Hindlimb muscle (tissue), 1 donor: ENCODE measurements at regions not wholly inside any gene's neighbourhood (a gene's known extent, or its start where the extent isn't known, plus 50 kb on each side); places are given as distances from the start of the nearest gene placed in this dataset.

Source experiments
- DNase-seq: peaks from one replicate; pipeline ENCODE4 v3.0.0-alpha.2; 2013

DNA sequence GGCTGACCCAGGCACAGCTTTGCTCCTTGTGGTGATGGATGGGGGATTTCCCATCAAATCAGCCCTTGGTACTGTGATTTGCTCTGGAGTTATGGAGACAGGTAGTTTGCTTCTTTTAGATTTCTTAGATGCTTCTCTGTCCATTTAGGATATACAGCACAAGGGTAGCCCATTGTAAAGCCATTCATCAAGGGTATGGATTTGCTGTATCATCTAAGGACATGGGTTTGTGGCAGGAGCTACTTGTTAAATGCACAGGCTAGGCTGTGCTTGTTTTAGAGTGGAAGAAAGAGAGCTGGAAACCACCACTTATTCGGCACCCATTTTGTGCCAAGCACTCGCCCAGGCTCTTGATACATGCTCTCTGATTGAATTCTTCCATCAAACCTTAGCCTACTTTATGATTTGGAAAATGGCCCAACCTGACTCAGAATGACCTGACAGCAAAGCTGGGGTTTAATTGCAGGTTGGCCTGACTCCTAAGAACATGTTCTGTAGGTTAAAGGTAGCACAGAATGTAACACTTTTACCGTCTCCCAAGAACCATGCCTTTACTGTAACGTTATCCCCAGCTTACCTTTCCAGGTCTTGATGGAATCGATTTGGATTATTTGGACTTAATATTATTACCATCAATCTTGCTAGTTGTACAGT, 168.0 kb downstream of the SNX10 start:
- DNase-seq, result no peak

DNA sequence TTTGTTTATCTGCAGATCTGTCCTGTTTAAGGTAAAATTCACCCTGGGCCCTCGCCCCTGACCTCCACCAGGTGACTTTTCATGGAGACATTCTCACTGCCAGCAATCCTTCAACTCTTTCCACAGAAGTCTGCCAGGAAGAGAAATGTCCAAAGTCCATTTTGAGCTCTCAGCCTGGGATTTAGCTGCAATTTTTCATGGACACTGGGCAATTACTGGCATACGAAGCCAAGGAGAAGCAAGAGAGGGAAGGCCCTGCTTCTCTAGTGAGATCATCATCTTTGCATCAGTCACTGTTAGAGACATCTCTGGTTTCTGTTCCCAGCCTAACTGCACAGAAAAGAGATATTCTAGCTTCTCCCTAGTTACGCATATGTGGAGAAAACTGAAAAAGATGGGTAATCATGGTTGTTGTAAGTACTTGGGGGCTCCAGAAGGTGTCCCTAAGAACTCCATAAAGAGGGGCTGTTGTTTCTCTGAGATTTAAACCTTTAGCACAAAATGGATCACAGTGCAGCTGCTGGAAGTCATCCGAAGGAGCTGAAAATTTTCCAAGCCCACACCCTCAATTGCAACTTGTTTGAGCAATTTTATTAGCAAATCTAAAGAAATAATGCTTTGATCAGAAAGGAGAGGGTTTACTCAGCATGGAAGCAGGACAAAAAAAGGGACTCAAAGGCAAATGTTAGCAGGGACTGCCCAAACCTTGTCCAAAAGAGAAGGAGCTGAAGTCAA, 168.9 kb downstream of the SNX10 start:
- DNase-seq, result no peak

DNA sequence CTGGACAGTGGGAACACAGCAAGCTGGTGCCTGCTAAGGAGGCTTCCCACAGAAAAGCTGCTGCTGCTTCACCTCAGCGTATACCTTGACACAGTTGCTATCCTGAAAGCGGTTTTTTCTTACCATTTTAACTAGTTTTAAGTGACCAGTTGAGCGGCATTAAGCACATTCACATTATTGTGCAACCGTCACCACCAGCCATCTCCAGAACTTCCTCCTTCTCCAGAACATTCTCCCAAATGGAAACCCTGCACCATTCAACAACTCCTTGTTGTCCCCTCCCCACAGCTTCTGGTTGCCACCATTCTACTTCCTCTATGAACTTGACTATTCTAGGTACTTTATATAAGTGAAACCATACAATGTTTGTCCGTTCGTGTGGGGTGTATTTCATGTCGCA, 169.9 kb downstream of the SNX10 start:
- no peak for DNase-seq

DNA sequence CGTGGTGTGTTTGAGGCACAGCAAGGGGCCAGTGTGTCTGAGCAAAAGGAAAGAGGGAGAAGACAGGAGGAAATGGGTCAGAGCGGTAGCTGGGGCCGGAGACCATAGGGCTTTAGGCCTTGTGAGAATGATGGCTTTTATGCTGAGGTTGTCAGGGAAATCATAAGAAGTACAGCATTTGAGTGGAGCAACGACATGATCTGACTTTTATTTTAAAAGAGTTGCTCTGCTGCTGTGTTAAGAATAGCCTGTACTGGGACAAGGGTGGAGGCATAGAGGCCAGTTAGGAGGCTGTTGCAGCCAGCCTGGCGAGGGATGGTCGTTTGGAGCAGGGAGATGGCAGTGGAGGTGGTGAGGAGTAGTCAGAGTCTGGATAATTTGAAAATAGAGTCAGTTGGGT, 174.3 kb downstream of the SNX10 start:
- DNase-seq, result no peak

DNA sequence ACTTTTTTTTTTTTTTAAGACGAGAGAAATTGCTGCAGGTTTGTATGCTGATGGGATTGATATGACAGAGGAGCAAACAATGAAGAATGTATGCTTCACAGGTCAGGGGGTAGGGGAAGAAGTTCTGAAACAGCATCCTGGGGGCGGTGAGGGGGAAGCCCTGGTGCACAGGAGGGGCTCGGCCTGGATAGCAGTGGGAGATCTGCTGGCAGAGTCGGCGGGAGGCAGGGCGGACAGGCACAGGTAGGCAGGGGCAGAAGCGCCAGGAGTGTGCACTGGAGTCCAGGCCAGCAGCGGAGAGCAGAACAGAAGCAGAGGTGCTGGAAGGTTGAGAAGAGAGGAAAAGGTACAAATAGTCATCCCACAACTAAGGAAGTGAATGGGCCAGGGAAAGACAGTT, 175.4 kb downstream of the SNX10 start:
- DNase-seq, result no peak

DNA sequence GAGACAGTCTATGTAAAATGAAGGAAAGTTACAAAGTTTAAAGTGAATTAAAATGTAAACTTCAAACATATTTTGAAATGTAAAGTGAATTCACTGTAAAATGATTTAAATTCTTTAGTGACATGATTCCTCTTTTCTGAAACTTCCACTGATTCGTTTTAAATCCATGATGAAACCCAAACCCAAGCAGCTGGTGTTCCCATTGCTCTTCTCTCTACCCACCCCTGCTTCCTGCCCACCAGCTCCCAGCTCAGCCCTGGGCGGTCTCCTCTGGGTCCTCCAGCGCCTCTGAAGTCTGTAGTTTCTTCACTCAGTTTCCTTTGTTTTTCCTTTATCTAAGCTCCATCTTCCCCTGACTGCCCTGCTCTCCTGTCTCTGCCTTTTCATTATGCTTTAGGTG, 175.9 kb downstream of the SNX10 start:
- DNase-seq, result no peak

DNA sequence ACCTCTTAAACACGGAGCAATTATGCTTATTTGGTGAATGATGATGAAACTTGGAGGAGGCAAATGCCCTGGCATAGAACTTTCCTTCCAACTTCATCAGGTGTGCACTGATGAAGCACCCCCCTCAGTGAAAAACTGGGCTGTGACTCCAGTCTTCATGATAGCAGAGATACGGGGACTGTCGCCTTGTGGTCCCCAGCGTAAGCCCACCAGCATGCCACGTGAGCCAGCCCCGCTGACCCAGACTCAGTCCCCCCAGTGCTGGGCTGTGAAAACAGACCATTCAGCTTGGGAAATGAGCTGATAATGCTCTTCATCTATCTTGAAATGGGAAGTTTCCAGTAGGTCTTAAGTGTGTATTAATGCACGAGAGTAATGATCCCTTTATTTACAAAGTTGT, 177.0 kb downstream of the SNX10 start:
- no peak for DNase-seq

DNA sequence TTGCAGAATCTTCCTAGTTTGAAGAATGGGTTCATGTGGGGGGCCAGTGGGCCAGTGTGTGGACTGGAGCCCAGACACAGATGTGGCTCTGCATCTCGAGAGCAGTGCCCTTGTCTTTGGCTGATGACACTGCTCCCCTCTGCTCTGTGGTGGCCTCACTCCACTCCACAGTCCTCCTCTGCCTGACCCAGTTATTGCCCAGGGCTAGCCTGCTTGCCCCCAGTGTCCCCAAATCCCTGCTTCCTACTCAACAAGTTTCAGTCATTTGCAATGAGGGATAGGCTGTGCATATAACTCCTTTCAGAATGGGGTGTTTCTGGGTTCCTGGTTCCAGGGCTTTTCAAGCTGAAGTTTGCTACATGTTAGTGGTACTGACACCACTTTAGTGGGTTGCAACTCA, 177.5 kb downstream of the SNX10 start:
- no peak for DNase-seq

DNA sequence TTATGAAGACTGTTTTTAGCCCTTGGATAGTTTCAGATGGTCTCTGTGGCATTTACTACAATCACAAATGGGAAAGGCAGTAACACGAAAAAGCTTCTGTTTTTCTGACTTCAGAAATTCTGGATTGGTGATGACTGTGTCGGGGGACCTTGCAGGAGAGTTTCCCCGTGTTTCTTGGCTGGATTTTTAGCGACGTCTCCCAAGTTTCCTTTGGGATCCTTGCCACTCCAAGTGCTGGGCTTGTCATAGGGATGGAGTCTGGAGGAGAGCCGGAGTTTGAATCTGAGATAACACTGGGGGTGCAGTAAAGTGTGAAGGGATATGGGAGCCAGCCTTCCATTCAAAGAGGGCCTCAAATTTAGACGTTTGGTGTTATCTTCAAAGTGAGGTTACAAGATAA, 179.0 kb downstream of the SNX10 start:
- no peak for DNase-seq

DNA sequence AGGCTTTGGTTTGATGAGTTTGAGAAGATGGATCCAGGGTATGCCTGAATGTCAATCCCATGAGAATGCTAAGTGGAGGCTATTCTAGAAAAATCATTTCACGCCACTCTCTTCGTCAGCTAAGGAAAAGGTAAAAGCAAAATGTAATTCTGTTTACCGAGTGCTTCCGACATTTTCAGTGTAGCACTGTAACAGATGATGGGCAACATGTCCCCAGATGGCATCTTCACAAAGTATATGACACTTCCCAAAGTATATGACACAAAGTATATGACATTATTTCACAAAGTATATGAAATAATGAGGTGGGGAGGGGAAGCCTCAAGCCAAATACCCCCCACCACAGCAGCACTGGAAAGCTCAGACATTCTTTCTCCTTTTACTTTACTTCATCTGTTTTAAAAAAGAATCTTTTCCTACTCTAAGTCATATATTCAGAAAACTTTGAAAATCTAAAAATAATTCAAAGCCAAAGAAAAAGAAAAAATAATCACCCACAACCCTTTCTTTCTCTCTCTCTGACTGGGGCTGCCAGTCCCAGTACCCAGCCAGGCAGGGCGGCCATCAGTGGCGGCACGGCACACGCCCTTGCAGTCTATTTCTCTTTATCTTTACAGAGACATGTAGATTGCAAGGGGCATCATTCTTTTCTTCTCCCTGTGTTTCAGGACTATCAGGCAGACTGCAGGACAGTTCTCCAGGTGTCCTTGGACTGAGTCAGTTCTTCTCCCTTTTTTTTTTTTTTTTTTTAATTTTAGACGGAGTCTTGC, 179.8 kb downstream of the SNX10 start:
- no peak for DNase-seq

DNA sequence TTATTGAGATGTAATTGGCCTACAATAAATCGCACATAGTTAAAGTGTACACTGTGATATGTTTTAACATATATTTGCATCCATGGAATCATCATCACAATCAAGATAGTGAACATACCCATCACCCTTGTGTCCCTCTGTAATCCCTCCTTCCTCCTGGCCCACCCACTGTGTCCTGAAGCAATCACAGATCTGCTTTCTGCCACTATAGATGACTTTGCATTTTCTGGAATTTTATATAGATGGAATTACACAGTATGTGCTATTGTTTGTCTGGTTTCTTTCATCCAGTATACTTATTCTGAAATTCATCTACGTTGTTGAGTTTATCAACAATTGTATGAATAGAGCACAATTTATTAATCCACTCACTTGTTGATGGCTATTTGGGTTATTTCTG, 181.3 kb downstream of the SNX10 start:
- DNase-seq, result no peak

DNA sequence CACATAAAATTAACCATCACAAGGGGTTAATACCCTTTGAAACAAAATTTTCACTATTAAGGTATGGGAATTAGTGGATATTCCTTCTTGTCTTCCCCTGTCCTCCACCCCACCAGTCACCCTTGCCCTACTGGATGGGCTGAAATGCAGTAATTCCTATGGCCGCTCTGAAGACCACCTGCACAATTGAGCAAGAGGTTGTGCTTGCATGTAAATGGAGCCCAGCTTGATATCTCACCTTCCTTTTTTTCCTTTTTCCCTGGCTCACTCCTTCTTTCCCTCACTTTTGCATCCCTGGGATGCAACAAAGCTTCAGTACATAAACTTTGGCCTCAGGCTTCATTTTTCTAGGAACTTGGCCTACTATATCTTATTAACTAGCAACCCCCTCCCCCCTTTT, 184.6 kb downstream of the SNX10 start:
- DNase-seq, result no peak

DNA sequence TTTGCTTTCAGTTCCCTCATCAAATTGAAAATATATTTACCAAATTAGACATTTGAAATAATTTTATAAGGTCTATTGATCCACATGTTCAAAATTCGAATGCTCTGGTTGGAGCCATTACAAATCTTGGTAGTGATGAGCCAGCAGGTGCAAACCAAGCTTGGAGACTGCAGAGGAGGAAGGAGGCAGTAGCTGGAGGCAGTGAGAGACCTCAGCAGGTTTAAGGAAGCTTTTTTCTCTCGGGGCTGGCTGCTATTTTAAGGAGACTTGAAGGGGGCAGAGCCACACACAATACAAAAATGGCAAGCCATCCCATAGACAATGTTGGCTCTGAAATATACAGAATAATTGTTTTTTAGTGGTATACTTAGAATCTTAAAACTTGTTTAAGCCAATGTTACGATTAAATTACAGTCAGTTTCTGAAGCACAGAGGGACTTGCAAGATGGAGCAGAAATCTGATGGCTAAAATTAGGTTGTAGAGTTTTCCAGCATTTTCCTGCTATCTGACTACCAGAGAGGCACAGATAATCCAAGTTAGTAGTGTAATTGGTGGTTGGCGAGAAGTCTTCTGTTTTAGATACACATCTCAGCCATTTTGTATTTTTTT, 185.8 kb downstream of the SNX10 start:
- DNase-seq, result no peak

DNA sequence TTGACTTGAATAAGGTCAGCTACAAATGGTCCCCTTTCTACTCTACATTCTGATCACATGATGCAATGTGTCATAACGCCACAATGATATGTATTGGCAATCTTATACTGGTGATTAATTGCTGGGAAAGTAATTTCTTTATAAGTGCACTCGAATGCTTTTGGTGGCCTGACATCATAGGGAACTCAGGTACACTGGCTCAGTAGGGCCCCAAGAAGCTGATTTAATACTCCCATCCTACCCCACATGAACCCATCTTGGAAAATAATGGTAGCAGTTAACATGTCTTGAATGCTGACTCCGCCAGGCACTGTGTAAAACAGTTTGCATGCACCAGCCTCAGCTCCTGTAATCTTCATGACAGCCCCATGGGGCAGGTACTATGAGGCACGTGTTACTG, 186.9 kb downstream of the SNX10 start:
- no peak for DNase-seq

DNA sequence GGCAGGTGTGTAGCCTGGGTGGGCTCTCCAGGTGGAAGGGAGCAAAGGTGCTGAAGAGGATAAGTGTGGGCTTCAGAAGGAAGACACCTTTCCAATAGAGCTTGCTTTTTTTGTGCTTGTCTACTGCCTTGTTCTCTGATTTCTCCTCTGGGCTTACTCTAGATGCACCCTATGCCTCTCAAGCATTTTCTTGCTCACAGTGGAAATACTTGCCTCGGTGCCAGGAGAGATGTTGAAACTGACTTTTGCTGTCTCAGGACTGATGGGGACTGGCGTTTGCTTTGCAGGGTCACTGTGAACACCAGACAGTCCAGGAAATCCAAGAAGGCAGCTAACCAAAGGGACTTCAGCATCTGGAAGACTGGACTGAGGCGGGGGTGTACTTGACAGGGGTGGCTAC, 187.9 kb downstream of the SNX10 start:
- no peak for DNase-seq

DNA sequence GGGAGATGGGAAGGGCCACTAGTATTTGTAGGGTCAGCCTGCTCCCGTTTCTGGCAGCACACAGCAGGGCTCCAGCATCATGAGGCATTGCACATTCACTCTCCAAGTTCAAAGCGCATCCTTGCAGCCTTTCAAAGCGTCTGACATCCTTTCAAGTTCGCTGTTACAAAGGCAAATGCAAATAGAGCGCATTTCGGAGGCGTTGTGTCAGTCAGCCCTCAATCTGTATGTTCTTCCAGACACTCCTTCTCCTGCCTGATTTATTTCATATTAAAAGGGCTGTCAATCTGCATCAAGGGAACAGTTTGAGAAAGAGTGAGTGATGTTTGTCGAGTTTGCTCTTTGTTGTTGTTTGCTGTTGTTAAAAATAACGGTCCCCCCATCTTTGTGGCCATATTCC, 188.5 kb downstream of the SNX10 start:
- DNase-seq, result no peak

DNA sequence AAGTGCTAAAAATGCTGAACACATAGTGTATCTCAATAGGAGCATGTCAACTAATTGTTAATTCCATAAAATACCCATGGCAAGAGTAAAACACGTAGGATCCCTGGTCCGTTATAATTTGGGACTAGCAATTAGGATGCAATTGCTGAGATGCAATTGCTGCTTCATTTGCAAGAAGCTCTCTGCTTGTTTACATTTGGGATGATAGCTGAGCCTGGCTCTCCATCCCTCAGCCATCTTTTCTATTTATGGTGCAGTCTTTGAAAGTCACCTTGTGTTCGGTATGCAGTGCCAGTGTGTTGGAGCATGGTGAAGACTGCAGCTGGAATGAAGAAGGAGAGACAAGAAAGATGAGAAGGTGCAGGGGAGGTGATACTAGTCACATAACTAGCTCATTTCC, 191.3 kb downstream of the SNX10 start:
- no peak for DNase-seq

DNA sequence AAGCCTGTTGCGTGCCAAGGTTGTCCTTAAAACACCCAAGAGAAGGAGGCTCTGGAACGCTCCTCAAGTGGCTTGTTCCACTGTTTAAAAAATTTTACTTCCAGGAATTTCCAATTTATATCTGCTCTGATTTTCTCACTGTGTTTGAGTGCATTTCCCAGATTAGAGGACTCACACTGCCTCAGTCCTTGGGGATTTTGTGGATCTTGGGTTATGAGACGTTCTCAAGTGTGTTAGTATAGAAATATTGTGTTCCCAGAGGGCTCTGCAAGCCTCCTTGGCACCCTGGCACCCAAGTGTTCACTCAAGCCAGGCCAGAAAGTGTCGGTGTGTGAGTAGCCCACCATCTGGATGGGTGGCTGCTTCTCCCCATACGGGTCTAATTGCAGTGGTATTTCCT, 192.2 kb downstream of the SNX10 start:
- DNase-seq, result no peak

DNA sequence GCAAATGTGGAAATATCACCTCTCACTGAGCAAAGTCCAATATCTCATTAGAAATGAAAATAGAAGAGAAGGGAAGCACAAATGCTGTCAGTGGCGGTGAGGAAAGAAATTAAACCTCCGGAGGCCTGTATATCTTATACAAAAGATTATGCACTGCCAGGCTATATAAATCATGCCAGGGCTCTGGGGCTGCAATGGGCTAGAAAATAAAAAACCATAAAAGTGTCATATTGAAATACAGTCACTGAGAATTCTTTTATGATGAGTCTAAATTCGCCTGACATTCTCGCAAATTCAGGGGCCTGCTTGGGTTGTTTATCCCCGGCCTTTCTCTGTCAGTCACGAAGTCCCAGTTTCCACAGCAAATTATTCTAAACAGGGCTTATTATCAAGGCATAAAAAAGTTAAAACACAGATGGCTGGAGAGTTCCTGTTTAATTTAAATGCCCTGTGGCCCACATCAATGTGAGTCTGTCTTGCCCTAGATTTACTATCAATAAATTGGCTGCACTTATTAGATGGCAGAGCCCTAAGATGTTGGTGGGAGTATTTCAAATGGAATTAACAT, 193.8 kb downstream of the SNX10 start:
- no peak for DNase-seq

DNA sequence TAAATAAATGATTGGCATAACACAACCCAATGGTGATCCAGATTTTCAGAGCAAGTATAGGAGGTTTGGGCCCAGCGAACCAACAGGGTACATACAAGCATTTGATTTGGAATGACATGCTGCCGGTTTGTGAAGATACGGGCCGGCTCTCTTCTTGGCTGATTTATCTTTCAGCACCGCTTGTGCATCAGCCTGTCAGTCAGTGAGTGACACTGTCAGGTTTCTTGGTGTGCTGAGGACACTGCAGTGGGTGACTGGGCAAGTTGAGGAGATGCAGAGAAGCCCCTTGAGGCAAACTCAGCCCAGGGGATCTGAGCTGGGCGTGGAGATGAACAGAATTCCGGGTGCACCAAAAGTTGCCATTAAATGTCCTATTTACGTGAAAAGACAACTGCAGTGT, 194.5 kb downstream of the SNX10 start:
- DNase-seq, result no peak

DNA sequence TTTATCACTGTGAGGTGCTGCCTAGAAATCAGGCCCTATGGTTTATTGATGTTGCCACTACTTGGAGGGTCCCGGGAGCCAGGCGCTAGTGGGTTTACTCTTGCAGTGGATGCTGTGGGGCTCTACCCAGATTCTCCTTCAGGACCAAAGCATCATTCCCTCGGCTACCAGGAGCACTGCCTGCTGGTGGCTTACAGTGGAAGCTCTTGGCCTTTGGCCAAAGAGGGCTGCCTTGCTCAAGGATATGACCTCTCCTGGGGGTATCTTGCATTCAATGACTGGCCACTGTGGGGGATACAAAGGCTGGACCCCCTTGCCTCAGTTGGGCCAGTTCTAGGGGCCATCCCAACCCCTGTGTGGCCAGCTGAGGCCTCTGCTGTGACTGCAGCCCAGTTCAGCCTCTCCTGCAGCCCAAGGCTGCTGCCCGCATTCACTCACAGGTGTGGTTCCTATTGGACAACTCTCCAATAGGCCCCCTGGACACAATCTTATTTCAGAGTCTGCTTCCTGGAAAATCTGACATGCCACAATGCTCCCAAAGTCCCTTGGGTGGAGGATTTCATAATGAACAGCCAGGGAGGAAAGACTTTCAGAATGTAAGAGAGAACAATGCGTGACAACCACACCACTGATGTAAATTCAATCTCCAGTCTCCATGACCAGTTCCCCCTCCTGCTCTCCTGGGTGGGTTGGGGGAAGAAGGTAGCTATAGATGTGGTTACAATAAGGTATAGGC, 196.3 kb downstream of the SNX10 start:
- no peak for DNase-seq

DNA sequence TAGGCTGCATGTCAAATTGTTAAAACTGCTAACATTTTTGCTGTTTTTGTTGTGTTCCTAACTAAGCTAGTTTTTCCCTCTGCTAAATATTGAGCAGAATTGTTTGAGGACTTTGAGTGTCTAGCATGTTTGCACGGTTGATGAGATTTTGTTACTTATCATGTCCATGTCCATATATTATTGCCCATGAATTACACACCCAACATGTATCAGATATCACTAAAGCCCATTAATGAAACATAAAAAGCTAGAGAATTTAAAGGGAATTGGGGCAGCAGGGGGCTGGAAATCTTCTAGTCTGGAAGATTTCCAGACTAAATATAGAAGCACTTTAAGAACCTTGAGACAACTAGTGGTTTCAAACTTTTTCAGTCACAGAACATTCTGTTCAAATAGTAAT, 197.7 kb downstream of the SNX10 start:
- no peak for DNase-seq
